NT2/D1 (cell line): ENCODE measurements at regions not wholly inside any gene's neighbourhood (a gene's known extent, or its start where the extent isn't known, plus 50 kb on each side); places are given as distances from the start of the nearest gene placed in this dataset.

Experiments
- DNase-seq: peaks from one replicate; pipeline ENCODE4 v3.0.0-alpha.2; 2011; ENCODE audit warnings: low read depth, low spot score
- H3K27me3 ChIP-seq: 2 replicates; pipeline ENCODE4 v1.6.0; 2011; ENCODE audit warnings: mild to moderate bottlenecking; ENCODE audit not compliant: insufficient read length, insufficient read depth
- H3K36me3 ChIP-seq: 2 replicates; pipeline ENCODE4 v1.6.1; 2011; ENCODE audit warnings: mild to moderate bottlenecking, low read length, mixed read lengths; ENCODE audit not compliant: insufficient read depth, insufficient read length
- H3K4me1 ChIP-seq: 2 replicates; pipeline ENCODE4 v1.5.1; 2011; ENCODE audit not compliant: insufficient read depth, insufficient read length
- H3K4me3 ChIP-seq: 2 replicates; pipeline ENCODE4 v1.5.1; 2011; ENCODE audit warnings: low read depth; ENCODE audit not compliant: insufficient read length
- H3K9ac ChIP-seq: 2 replicates; pipeline ENCODE4 v1.6.0; 2011; ENCODE audit warnings: low read depth; ENCODE audit not compliant: insufficient read length
- H3K9me3 ChIP-seq: 2 replicates; pipeline ENCODE4 v1.5.1; 2011; ENCODE audit warnings: mild to moderate bottlenecking, low read length; ENCODE audit not compliant: insufficient read depth
- SUZ12 ChIP-seq: IDR thresholded peaks from 2 replicates; pipeline ENCODE4 v1.6.1; 2011; ENCODE audit not compliant: insufficient read length, insufficient read depth; ENCODE audit errors: extremely low read depth
- YY1 ChIP-seq: IDR thresholded peaks from 2 replicates; pipeline ENCODE4 v1.6.1; 2011; ENCODE audit not compliant: insufficient read length, insufficient read depth
- ZNF274 ChIP-seq: IDR thresholded peaks from 2 replicates; pipeline ENCODE4 v1.6.1; 2011; ENCODE audit warnings: mild to moderate bottlenecking, low read depth, low read length

- Histone ChIP-seq H3K4me1 (no peaks in the 10 kb centered on the region), H3K36me3 (no peaks in the 10 kb centered on the region), H3K9ac (no peak overlapping the region), H3K27me3 (no peaks in the 10 kb centered on the region), H3K4me3 (no peak overlapping the region), H3K9me3 (no peaks in the 10 kb centered on the region)
- no peak for DNase-seq
- TF ChIP-seq ZNF274 (no peak), YY1 (no peak), SUZ12 (no peak)
Measured at GRCh38 chr11:33480626-33481025, 220.0 kb downstream of the C11orf91 start.

- Histone ChIP-seq H3K9ac (no peak overlapping the region), H3K4me1 (no peaks in the 10 kb centered on the region), H3K9me3 (no peaks in the 10 kb centered on the region), H3K4me3 (no peak overlapping the region), H3K36me3 (no peaks in the 10 kb centered on the region), H3K27me3 (no peaks in the 10 kb centered on the region)
- no peak for DNase-seq
- TF ChIP-seq SUZ12, result no peak
- no peak for TF ChIP-seq YY1
- no peak for TF ChIP-seq ZNF274
Measured at GRCh38 chr11:33479231-33479630, 221.4 kb downstream of the C11orf91 start.

GRCh38 chr11:33478111-33478573 is 221.0 kb downstream of the HIPK3 start:
- no peaks in the 10 kb centered on the region for H3K27me3 ChIP-seq
- no peak for DNase-seq
- H3K4me3 ChIP-seq, result no peak overlapping the region
- no peak for TF ChIP-seq YY1
- no peak for TF ChIP-seq SUZ12
- no peak for TF ChIP-seq ZNF274
- no peaks in the 10 kb centered on the region for H3K4me1 ChIP-seq
- no peaks in the 10 kb centered on the region for H3K36me3 ChIP-seq
- no peak overlapping the region for H3K9ac ChIP-seq
- no peaks in the 10 kb centered on the region for H3K9me3 ChIP-seq

GRCh38 chr11:33476945-33477606 is 219.9 kb downstream of the HIPK3 start:
- TF ChIP-seq SUZ12 (no peak), YY1 (no peak), ZNF274 (no peak)
- no peaks in the 10 kb centered on the region for H3K4me1 ChIP-seq
- no peaks in the 10 kb centered on the region for H3K9me3 ChIP-seq
- H3K4me3 ChIP-seq, result no peak overlapping the region
- no peak overlapping the region for H3K9ac ChIP-seq
- DNase-seq, result no peak
- H3K27me3 ChIP-seq, result no peaks in the 10 kb centered on the region
- H3K36me3 ChIP-seq, result no peaks in the 10 kb centered on the region

- Histone ChIP-seq H3K4me3 (no peak overlapping the region), H3K27me3 (no peaks in the 10 kb centered on the region), H3K36me3 (no peaks in the 10 kb centered on the region), H3K4me1 (no peaks in the 10 kb centered on the region), H3K9me3 (no peaks in the 10 kb centered on the region), H3K9ac (no peak overlapping the region)
- DNase-seq, result no peak
- TF ChIP-seq SUZ12, result no peak
- no peak for TF ChIP-seq ZNF274
- no peak for TF ChIP-seq YY1
Measured at GRCh38 chr11:33475993-33476392, 218.8 kb downstream of the HIPK3 start.

GRCh38 chr11:33474866-33475265 is 217.7 kb downstream of the HIPK3 start:
- Histone ChIP-seq H3K36me3 (no peaks in the 10 kb centered on the region), H3K9me3 (0 out of 2 replicates have a peak, but pooled peaks cover 6% of the 10 kb centered on the region), H3K9ac (no peak overlapping the region), H3K4me3 (no peak overlapping the region), H3K4me1 (no peaks in the 10 kb centered on the region), H3K27me3 (no peaks in the 10 kb centered on the region)
- DNase-seq, result no peak
- no peak for TF ChIP-seq ZNF274
- no peak for TF ChIP-seq YY1
- TF ChIP-seq SUZ12, result no peak

GRCh38 chr11:33471541-33471940 is 214.4 kb downstream of the HIPK3 start:
- Histone ChIP-seq H3K27me3 (no peaks in the 10 kb centered on the region), H3K36me3 (no peaks in the 10 kb centered on the region), H3K4me3 (no peak overlapping the region), H3K9me3 (0 out of 2 replicates have a peak, but pooled peaks cover 6% of the 10 kb centered on the region), H3K4me1 (no peaks in the 10 kb centered on the region), H3K9ac (no peak overlapping the region)
- TF ChIP-seq YY1 (no peak), ZNF274 (no peak), SUZ12 (no peak)
- no peak for DNase-seq

GRCh38 chr11:33467966-33468365 is 210.8 kb downstream of the HIPK3 start:
- H3K27me3 ChIP-seq, result no peaks in the 10 kb centered on the region
- no peak overlapping the region for H3K4me3 ChIP-seq
- H3K9me3 ChIP-seq, result 0 out of 2 replicates have a peak, but pooled peaks cover 6% of the 10 kb centered on the region
- H3K9ac ChIP-seq, result no peak overlapping the region
- no peak for TF ChIP-seq ZNF274
- no peak for TF ChIP-seq SUZ12
- TF ChIP-seq YY1, result no peak
- no peaks in the 10 kb centered on the region for H3K4me1 ChIP-seq
- no peak for DNase-seq
- H3K36me3 ChIP-seq, result no peaks in the 10 kb centered on the region
